ENCODE measurements at regions not wholly inside any gene's neighbourhood (a gene's known extent, or its start where the extent isn't known, plus 50 kb on each side); places are given as distances from the start of the nearest gene placed in this dataset.

- TF ChIP-seq RNF2 (IDR thresholded peaks at IDR 0.05; ENCODE audit: borderline replicate concordance, low read depth, low read length, missing control alignments, poor library complexity, severe bottlenecking) = no peak
- TF ChIP-seq RBBP5 (IDR thresholded peaks at IDR 0.05; ENCODE audit: borderline replicate concordance, low read depth, low read length) = no peak
- TF ChIP-seq CEBPB (IDR thresholded peaks at IDR 0.05; ENCODE audit: low read depth, low read length) = no peak
- TF ChIP-seq SP2 (IDR thresholded peaks at IDR 0.05; ENCODE audit: low read length) = no peak
These were observed 151.3 kb upstream of the FAM20C start (continued) for GRCh38 chr7:40799-41750.

Data from H1 (cell line).